ENCODE measurements at regions not wholly inside any gene's neighbourhood (a gene's known extent, or its start where the extent isn't known, plus 50 kb on each side); places are given as distances from the start of the nearest gene placed in this dataset.

DNA sequence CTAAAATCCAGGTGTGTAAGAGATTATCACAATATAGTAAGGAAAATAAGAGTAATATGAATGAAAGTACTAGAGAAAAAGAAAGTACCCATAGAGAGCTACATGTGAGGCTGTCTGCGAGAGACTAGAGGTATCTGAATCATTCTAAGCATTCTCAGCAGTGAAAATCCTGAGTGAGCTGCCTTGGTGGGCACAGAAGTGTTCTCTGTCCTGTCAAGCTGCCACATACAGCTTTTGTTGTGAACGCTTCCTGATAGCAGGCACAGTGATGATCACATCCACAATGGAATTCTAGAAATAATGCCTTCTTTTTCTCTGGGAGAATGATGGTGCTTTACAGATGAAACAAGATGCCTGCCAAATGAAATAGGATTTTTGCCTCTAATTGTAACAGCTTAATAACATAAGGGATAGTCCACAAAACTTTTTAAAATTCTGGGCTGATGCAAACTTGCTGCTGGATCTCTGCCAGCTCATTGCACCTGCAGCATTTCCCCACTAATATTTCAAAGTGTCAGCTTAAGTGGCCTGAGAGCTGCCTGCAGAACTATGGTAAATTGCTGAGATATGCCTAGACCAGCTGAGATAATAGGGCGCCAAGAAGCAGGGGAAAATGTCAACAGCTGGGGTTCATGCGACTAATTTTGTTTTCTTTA, 620.5 kb downstream of the DOK5 start:
- no peak for TF ChIP-seq CTCF (conservative IDR thresholded peaks at IDR 0.05; ENCODE audit: low read depth in 2 of 2)
- TF ChIP-seq EZH2phosphoT487 (IDR thresholded peaks at IDR 0.05; ENCODE audit: unreplicated experiment) = no peak
- no peak for TF ChIP-seq EZH2 (IDR thresholded peaks at IDR 0.05; ENCODE audit: low read depth, unreplicated experiment)
- TF ChIP-seq POLR2AphosphoS5 (IDR thresholded peaks at IDR 0.05; ENCODE audit: low read depth) = no peak
- no peak for TF ChIP-seq ZNF331 (CRISPR knock-in tag; IDR thresholded peaks at IDR 0.05; ENCODE audit: low read depth)
- no peak for TF ChIP-seq JUNB (IDR thresholded peaks at IDR 0.05; ENCODE audit: unreplicated experiment)
- TF ChIP-seq STAT1 (IDR thresholded peaks at IDR 0.05; ENCODE audit: unreplicated experiment) = no peak

Measured in GM23338 (cell line).